ENCODE measurements at regions not wholly inside any gene's neighbourhood (a gene's known extent, or its start where the extent isn't known, plus 50 kb on each side); places are given as distances from the start of the nearest gene placed in this dataset.

- no peak for DNase-seq (ENCODE audit: low read depth)
Measured at GRCh38 chr13:63403733-63404132, 1988.1 kb upstream of the PCDH20 start.

DNA sequence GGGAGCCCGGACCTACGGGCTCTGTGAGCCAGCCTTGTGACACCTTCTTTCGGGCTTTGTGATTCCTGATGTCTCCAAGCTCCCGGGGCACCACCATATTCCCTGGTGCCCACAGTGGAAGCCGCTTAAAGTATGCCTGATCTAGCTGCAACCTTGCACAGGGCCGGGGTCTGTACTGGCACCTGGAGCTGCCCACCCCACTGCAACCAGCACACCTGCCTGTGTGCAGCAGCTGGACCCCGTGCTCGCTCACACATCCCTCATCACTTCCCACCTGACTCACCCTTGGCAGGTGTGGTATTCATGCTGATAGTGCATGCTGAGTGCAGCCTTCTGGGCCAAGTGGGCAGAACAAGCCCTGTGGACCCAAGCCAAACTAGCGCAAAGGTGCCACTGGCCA lies 1981.1 kb upstream of the PCDH20 start:
- DNase-seq (ENCODE audit: low read depth): no peak

- DNase-seq (ENCODE audit: low read depth): no peak
Measured at GRCh38 chr13:63393112-63393511, 1977.5 kb upstream of the PCDH20 start.

- no peak for DNase-seq (ENCODE audit: low read depth)
Measured at GRCh38 chr13:63389756-63390155, 1974.1 kb upstream of the PCDH20 start.

GRCh38 chr13:63381078-63381859 lies 1965.6 kb upstream of the PCDH20 start:
- DNase-seq (ENCODE audit: low read depth): no peak

DNA sequence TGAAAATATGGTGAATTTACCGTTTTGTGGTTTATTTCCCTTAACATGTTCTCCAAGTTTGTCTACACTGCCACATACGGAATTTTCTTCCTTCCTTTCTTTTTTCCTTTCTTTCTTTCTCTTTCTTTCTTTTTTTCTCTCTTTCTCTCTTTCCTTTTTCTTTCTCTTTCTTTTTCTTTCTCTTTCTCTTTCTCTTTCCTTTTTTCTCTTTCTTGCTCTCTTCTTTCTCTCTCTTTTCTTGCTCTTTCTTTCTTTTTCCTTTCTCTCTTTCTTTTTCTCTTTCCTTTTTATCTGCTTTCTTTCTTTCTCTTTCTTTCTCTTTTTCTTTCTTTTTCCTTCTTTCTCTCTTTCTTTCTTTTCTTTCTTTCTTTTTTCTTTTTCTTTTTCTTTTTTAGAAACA lies 1962.3 kb upstream of the PCDH20 start:
- no peak for DNase-seq (ENCODE audit: low read depth)

- DNase-seq (ENCODE audit: low read depth): no peak
Measured at GRCh38 chr13:63370101-63370500, 1954.5 kb upstream of the PCDH20 start.

DNA sequence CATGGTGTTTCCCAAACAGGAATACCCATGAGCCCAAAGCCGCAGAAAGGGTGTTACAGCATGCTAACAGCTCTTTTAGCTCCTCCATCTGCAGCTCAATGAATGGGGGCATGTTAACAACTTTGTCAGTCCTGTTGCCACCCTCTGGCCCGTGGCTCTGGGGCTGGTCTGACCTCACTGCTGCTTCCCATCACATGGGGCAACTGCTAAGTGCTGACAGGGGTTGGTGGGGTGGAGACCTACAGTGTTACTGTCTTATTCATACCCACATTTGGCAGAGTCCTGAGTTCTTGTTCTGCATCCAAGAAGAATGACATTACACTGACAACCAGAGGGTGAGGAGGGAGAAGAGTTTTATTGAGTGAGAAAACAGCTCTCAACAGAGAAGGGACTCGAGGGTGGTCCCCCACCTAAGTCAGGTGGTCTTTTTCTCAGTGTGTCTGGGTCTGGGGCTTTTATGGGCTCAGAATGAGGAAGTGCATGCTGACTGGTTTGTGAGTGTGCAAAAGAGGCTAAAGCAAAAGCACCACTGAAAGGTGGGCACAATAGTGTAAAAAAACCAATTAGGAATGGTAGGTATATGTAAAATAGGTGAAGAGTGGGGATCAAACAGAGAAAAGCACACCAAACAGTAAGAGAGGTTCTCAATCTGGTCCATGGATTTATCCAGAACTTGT lies 1952.0 kb upstream of the PCDH20 start:
- no peak for DNase-seq (ENCODE audit: low read depth)

DNA sequence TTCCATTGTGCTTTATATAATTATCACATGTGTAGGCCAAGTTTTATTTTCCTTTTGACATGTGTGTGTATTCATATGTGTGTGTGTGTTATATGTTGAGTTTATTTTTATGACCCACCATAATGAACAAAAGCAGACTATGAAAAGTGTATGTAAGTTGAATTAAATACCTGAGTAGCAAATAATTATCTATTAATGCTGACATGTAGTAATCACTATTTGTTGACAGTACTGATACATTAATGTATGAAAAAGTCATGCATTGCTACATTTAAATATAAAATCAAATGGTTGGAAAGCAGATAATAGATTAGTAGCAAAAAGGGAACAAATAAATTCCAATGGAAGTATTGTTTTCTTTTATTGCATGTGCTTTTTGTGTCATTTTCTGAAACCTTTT lies 1948.5 kb upstream of the PCDH20 start:
- no peak for DNase-seq (ENCODE audit: low read depth)

DNA sequence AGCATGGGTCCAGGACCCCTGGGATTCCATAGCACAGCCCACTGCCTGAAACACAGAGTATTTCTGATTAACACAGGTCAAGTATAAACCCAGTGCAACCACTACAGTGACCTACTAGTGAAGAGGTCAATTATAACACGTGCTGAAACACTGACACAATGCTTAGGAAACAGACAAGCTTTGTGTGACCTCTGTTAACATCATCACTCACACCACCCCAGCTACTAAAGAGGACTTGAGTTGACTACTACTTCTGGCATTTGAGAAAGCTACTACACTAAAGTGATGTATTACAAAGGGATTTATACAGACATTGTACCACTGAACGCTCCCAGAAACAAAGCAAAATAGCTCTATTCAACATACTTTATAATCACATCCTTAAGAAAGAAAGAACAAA lies 1935.9 kb upstream of the PCDH20 start:
- DNase-seq (ENCODE audit: low read depth): no peak

- DNase-seq (ENCODE audit: low read depth): no peak
Measured at GRCh38 chr13:63351081-63351480, 1935.4 kb upstream of the PCDH20 start.

DNA sequence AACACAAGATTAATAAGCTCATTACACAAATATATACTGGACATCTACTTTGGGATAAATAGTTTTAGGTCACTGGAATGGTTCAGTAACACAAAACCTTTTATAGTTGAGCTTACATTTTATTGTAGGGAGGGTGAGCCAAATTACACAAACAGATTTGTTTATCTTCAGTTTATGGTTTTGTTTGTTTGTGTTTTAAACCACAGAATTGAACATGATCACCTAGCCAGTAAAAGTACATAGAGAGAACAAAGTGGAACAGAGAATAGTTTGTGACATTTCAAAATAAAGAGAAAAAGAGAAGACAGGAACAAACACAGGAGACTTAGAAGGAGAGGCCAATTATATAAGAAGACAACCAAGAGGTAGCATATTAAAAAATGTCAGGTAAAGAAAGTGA lies 1930.2 kb upstream of the PCDH20 start:
- no peak for DNase-seq (ENCODE audit: low read depth)

- no peak for DNase-seq (ENCODE audit: low read depth)
Measured at GRCh38 chr13:63344711-63345110, 1929.1 kb upstream of the PCDH20 start.

GRCh38 chr13:63337921-63338320 lies 1922.3 kb upstream of the PCDH20 start:
- no peak for DNase-seq (ENCODE audit: low read depth)

GRCh38 chr13:63337041-63337440 lies 1921.4 kb upstream of the PCDH20 start:
- DNase-seq (ENCODE audit: low read depth): no peak

GRCh38 chr13:63336549-63336948 lies 1920.9 kb upstream of the PCDH20 start:
- no peak for DNase-seq (ENCODE audit: low read depth)

DNA sequence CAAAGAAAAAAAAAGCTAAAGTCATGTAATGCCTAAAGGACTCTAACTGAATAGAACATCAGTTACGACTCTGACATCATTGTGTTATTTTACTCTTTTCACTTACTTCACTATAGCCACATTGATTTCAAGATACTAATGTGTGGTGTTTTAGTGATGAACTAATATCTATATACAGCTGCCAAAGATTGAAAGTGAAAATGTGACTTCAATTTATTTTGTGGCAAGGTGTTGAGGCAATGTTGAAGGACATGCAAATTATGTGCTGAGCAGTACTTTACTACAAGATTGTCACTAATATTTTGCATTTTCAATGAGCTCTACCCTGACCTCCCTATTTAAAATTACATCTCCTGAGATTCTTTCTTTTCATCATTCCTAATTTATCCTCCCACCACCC lies 1911.9 kb upstream of the PCDH20 start:
- no peak for DNase-seq (ENCODE audit: low read depth)

DNA sequence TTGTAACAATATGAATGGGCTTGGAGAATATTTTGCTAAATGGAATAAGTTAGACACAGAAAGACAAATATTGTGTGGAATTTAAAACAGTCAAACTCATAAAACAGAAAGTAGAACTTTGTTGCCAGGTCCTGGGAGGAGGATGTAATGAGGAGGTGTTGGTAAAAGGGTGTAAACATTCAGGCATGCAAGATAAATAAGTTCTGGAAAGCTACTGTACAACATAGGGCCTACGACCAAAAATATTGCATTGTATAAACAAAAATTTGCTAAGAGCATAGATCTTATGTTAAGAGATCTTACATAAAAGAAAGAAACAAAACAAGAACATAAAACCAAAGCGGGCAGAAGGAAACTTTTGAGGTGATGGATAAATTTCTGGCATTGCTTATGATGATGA lies 1907.8 kb upstream of the PCDH20 start:
- DNase-seq (ENCODE audit: low read depth): no peak

GRCh38 chr13:63311587-63311986 lies 1895.9 kb upstream of the PCDH20 start:
- DNase-seq (ENCODE audit: low read depth): no peak

DNA sequence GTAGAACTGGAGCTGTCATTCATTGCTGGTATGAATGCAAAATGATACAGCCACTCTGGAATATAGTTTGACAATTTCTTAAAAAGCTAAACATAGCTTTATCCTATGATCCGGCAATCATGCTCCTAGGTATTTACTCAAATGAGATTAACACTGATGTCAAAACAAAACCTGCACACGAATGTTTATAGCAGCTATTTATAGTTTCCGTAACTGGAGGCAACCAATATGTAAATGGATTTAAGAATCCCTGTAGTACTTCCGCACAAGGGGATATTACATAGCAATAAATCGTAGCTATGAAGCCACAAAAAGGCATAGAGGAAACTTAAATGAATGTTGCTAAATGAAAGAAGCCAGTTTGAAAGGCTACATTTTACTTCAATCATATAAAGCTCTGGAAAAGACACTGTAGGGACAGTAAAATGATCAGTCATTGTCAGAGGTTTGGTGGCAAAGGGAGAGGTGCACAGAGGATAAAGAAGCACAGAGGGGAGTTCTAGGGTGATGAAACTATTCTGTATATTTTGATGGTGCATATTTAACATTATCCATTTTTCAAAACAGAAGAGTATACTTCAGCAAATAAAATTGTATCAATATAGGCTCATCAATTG lies 1893.0 kb upstream of the PCDH20 start:
- DNase-seq (ENCODE audit: low read depth): no peak

GRCh38 chr13:63307228-63307627 lies 1891.6 kb upstream of the PCDH20 start:
- no peak for DNase-seq (ENCODE audit: low read depth)

DNA sequence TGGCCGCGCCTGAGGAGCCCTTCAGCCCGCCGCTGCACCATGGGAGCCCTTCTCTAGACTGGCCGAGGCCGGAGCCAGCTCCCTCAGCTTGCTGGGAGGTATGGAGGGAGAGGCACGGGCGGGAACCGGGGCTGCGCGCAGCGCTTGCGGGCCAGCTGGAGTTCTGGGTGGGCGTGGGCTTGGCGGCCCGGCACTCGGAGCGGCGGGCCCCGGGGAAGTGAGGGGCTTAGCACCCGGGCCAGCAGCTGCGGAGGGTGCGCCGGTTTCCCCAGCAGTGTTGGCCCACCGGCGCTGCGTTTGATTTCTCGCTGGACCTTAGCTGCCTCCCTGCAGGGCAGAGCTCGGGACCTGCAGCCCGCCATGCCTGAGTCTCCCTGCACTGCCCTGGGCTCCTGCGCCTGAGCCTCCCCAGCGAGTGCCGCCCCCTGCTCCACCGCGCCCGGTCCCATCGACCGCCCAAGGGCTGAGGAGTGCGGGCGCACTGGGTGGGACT lies 1890.0 kb upstream of the PCDH20 start:
- no peak for DNase-seq (ENCODE audit: low read depth)
